ENCODE measurements at regions not wholly inside any gene's neighbourhood (a gene's known extent, or its start where the extent isn't known, plus 50 kb on each side); places are given as distances from the start of the nearest gene placed in this dataset.

GRCh38 chr10:117752103-117752502, 209.6 kb downstream of the EMX2 start:
- no peaks in the 10 kb centered on the region for H3F3A ChIP-seq (replicated peaks; ENCODE audit: insufficient read depth)
- 30% methylated on average over 4 of the region's 4 CpGs for WGBS (ENCODE audit: low lambda C conversion rate)
- H4K20me1 ChIP-seq (ENCODE audit: insufficient read depth): no peaks in the 10 kb centered on the region
- CTCF ChIA-PET: no interaction called here
- no peaks in the 10 kb centered on the region for H3K4me1 ChIP-seq (ENCODE audit: control insufficient read depth in 1 of 2, insufficient read depth in 2 of 2, low read depth in 1 of 2, low read length in 1 of 2)
- H3K9me2 ChIP-seq: no peaks in the 10 kb centered on the region
- no peaks in the 10 kb centered on the region for H3K9me3 ChIP-seq
- POLR2A ChIA-PET: no interaction called here
- no peak overlapping the region for H3K4me3 ChIP-seq (ENCODE audit: low read depth in 2 of 2, low read length in 1 of 2)
- H3K79me2 ChIP-seq (ENCODE audit: insufficient read depth): no peaks in the 10 kb centered on the region
- TF ChIP-seq, protein P1, sequence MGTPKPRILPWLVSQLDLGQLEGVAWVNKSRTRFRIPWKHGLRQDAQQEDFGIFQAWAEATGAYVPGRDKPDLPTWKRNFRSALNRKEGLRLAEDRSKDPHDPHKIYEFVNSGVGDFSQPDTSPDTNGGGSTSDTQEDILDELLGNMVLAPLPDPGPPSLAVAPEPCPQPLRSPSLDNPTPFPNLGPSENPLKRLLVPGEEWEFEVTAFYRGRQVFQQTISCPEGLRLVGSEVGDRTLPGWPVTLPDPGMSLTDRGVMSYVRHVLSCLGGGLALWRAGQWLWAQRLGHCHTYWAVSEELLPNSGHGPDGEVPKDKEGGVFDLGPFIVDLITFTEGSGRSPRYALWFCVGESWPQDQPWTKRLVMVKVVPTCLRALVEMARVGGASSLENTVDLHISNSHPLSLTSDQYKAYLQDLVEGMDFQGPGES (IDR thresholded peaks at IDR 0.05; ENCODE audit: low read depth, low read length): no peak
- TF ChIP-seq JUND (IDR thresholded peaks at IDR 0.05): no peak
- TF ChIP-seq EZH2phosphoT487 (IDR thresholded peaks at IDR 0.05; ENCODE audit: borderline replicate concordance, low read depth): no peak
- TF ChIP-seq ELF1 (IDR thresholded peaks at IDR 0.05): no peak
- TF ChIP-seq FOXM1 (IDR thresholded peaks at IDR 0.05; ENCODE audit: low read depth): no peak
- no peak for TF ChIP-seq TAF1 (IDR thresholded peaks at IDR 0.05; ENCODE audit: borderline replicate concordance, low read depth, low read length)
- no peak for TF ChIP-seq TCF12 (IDR thresholded peaks at IDR 0.05)
- TF ChIP-seq, protein P2, sequence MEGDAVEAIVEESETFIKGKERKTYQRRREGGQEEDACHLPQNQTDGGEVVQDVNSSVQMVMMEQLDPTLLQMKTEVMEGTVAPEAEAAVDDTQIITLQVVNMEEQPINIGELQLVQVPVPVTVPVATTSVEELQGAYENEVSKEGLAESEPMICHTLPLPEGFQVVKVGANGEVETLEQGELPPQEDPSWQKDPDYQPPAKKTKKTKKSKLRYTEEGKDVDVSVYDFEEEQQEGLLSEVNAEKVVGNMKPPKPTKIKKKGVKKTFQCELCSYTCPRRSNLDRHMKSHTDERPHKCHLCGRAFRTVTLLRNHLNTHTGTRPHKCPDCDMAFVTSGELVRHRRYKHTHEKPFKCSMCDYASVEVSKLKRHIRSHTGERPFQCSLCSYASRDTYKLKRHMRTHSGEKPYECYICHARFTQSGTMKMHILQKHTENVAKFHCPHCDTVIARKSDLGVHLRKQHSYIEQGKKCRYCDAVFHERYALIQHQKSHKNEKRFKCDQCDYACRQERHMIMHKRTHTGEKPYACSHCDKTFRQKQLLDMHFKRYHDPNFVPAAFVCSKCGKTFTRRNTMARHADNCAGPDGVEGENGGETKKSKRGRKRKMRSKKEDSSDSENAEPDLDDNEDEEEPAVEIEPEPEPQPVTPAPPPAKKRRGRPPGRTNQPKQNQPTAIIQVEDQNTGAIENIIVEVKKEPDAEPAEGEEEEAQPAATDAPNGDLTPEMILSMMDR (IDR thresholded peaks at IDR 0.05): no peak
- no peak for TF ChIP-seq GABPA (IDR thresholded peaks at IDR 0.05; ENCODE audit: low read depth)
- TF ChIP-seq REST (IDR thresholded peaks at IDR 0.05; ENCODE audit: low read depth, low read length): no peak
- H3K27ac ChIP-seq (ENCODE audit: low read depth in 2 of 2, low read length in 1 of 2): no peak overlapping the region
- no peak overlapping the region for H3K9ac ChIP-seq
- no peaks in the 10 kb centered on the region for H3K27me3 ChIP-seq (ENCODE audit: insufficient read depth)
- DNase-seq: no peak
- no peak overlapping the region for H3K4me2 ChIP-seq
- no peak overlapping the region for H2AFZ ChIP-seq (ENCODE audit: low read depth)
- H3K36me3 ChIP-seq (replicated peaks in 1 of 2; ENCODE audit: control insufficient read depth in 1 of 2, insufficient read depth in 2 of 2, low read length in 1 of 2): no peaks in the 10 kb centered on the region

Measured in SK-N-SH (cell line).